DMS53 treated with DMSO at 0.1 percent for 48 hours (cell line): ENCODE measurements at regions not wholly inside any gene's neighbourhood (a gene's known extent, or its start where the extent isn't known, plus 50 kb on each side); places are given as distances from the start of the nearest gene placed in this dataset.

Source experiments
- DNase-seq: peaks from one replicate; lab custom pipeline; 2025; ENCODE audit not compliant: unreplicated experiment; lab: John Stamatoyannopoulos, UW

DNA sequence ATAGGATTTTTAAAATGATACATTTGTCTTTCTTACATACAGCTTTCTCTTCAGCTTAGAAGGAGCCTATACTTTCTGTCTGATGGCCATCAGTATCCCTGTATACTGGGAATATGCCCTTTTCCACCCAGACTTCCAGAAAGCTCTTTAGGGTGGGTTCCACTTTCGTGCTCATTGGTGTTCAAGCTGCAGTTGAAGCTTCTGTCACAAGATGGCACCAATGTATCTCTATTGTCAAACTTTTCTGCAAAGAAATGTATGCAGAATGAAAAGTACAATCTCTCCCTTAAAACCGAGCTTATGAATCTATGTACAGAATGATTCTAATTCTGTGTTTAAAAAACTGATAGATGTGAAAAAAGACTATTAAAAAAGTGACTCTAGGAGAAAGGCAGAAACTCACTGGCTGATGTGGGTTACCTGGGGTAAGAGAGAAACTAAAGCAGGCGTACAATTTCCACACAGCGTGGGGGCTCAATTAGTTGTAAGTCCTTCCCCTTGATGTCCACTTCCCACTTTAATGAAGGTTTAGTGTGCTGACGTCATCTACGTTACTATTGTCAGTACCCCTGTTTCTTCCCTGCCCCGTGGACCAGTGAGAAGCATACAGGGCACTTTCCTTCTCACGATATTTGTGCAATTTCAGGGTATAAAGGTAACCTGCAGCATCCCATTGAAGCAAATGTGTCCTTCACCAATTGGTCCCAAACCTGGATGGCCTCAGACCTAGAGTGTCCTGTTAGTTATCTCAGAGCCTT lies 57.3 kb upstream of the TCEAL2 start:
- peak; percentile 7 for DNase-seq

DNA sequence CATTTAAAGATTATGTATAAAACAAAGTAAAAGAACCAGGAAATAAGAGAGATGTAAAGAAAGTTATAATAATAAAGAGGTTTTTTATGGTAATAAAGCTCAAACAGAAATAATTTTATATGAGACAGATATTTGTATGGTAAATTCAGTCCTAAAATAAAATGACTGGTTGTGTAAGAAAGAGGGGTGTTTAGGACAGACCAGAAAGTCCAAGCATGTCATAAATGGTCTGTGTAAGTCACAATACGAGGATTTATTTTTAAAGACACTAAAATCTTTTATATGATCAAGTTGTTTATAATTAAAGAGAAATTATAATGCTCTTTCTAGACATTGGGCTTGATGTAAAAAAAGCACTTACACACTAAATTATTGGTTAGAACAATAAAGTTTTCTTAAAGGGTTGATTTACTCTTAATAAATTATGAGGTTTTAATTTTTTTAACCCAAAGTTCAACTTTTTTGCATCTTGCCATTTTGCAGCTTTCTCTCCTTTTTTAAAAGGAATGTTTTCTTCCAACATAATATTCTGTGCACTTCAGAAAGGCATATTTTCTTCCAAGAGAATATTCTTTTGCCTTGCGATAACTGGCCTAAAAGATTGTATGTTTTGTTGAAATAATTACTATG lies 61.9 kb upstream of the TCEAL2 start:
- DNase-seq, result no peak

DNA sequence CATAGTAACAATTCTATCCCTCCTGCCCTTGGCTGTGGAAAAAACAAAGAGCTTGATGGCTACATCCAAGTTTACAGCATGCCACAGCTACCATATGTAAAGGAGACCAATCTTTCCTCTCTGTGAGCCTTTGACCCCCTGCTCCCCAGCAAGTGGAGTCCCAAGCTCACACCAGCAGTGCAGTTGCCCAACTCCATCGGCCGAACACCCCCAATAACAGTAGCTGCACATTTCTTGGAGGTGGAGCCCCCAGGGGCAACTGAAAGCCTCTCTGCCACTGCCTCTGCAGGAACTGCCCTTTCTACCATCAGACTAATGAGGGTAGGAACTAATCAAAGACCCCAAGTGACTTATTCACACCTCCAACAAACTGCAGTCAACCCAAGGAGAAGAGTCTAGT lies 81.0 kb upstream of the TCEAL2 start:
- no peak for DNase-seq

DNA sequence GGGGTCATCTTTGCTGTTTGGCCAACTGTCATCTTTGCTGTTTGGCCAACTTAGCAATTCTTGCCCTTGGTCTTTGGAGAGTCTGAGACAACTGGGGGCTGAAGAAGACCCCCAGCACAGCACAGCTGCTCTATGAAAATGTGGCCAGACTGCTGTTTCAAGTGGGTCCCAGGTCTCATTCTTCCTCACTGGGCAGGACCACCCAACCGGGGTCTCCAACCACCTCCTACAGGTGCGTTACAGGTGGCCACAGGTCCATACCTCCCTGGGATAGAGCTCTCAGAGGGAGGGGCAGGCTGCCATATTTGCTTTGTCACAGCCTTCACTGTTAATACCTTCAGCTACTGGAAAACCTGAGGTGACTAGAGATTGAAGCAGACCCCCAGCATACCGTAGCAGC lies 82.1 kb upstream of the TCEAL2 start:
- DNase-seq, result no peak

GRCh38 chrX:102042372-102043325 lies 82.8 kb upstream of the TCEAL2 start:
- no peak for DNase-seq

- no peak for DNase-seq
These were observed 96.5 kb upstream of the TCEAL2 start for GRCh38 chrX:102029026-102029425.

GRCh38 chrX:102018208-102018607 lies 86.4 kb upstream of the ZMAT1 start:
- DNase-seq, result no peak

GRCh38 chrX:102008901-102009300 lies 77.1 kb upstream of the ZMAT1 start:
- no peak for DNase-seq

GRCh38 chrX:101999644-102000539 lies 68.1 kb upstream of the ZMAT1 start:
- no peak for DNase-seq

DNA sequence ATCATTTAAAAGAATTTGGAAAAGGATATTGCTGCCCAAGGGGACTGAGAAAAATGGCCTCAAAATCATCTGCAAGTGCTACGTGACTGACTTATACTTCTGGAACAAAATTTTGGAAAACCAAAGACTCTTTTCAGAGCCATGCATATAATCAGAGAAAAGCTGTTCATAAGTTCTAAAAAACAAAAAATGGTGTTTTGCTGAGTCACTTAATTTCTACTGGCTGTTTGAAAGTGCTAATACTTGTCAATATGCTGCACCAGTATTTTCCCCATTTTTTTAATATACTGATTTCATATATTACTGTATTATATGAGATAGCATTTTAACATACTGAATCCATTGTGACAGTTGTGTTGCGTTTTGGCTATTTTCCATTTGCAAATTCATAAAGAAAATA lies 61.5 kb upstream of the ZMAT1 start:
- DNase-seq, result no peak

- peak; percentile 1 for DNase-seq
These were observed 54.8 kb upstream of the ZMAT1 start for GRCh38 chrX:101986586-101986985.
